GM12891 (cell line): ENCODE measurements at regions not wholly inside any gene's neighbourhood (a gene's known extent, or its start where the extent isn't known, plus 50 kb on each side); places are given as distances from the start of the nearest gene placed in this dataset.

Source experiments
- DNase-seq: peaks from one replicate; pipeline ENCODE4 v3.0.0; 2011; ENCODE audit warnings: low spot score; ENCODE audit not compliant: insufficient read length
- FAIRE-seq: peaks from 2 replicates; lab custom pipeline; 2011; peaks lifted over from hg19 to GRCh38; lab: Jason Lieb, UNC
- PAX5 ChIP-seq: IDR thresholded peaks from 2 replicates; pipeline ENCODE4 v1.6.1; 2011; ENCODE audit warnings: low read length, moderate library complexity, mild to moderate bottlenecking; ENCODE audit not compliant: insufficient read depth, severe bottlenecking
- POLR2A ChIP-seq: IDR thresholded peaks from 2 replicates; pipeline ENCODE4 v1.6.1; 2011; ENCODE audit warnings: low read depth, low read length, control low read depth
- POLR2AphosphoS5 ChIP-seq: IDR thresholded peaks from 2 replicates; pipeline ENCODE4 v1.6.1; 2011; ENCODE audit warnings: low read depth, low read length, control low read depth
- POU2F2 ChIP-seq: IDR thresholded peaks from 2 replicates; pipeline ENCODE4 v1.6.1; 2011; ENCODE audit warnings: low read depth, mild to moderate bottlenecking, control low read depth, low read length, moderate library complexity
- SPI1 ChIP-seq: IDR thresholded peaks from 2 replicates; pipeline ENCODE4 v1.6.1; 2011; ENCODE audit warnings: low read depth, low read length, control low read depth
- TAF1 ChIP-seq: IDR thresholded peaks from 2 replicates; pipeline ENCODE4 v1.6.1; 2011; ENCODE audit warnings: low read depth, low read length, control low read depth

GRCh38 chr4:188620608-188621007 lies 481.4 kb downstream of the TRIML1 start:
- DNase-seq (no peak), FAIRE-seq (no peak)
- TF ChIP-seq PAX5 (no peak), TAF1 (no peak), POU2F2 (no peak), POLR2A (no peak), SPI1 (no peak), POLR2AphosphoS5 (no peak)

- TF ChIP-seq PAX5, result no peak
- no peak for TF ChIP-seq TAF1
- TF ChIP-seq SPI1, result no peak
- TF ChIP-seq POLR2AphosphoS5, result no peak
- TF ChIP-seq POLR2A, result no peak
- no peak for TF ChIP-seq POU2F2
- FAIRE-seq, result no peak
- DNase-seq, result no peak
Measured at GRCh38 chr4:188623314-188623854, 484.1 kb downstream of the TRIML1 start.

GRCh38 chr4:188624370-188624769 lies 485.1 kb downstream of the TRIML1 start:
- DNase-seq, result no peak
- TF ChIP-seq PAX5 (no peak), TAF1 (no peak), POLR2AphosphoS5 (no peak), POLR2A (no peak), SPI1 (no peak), POU2F2 (no peak)
- FAIRE-seq, result no peak

- FAIRE-seq (no peak), DNase-seq (no peak)
- TF ChIP-seq TAF1, result no peak
- TF ChIP-seq POU2F2, result no peak
- no peak for TF ChIP-seq POLR2AphosphoS5
- no peak for TF ChIP-seq SPI1
- no peak for TF ChIP-seq PAX5
Measured at GRCh38 chr4:188627892-188628291, 488.7 kb downstream of the TRIML1 start.

- DNase-seq (no peak), FAIRE-seq (no peak)
- no peak for TF ChIP-seq POLR2A
- TF ChIP-seq PAX5, result no peak
- no peak for TF ChIP-seq TAF1
- TF ChIP-seq SPI1, result no peak
- TF ChIP-seq POU2F2, result no peak
- TF ChIP-seq POLR2AphosphoS5, result no peak
Measured at GRCh38 chr4:188639479-188640100, 500.3 kb downstream of the TRIML1 start.

GRCh38 chr4:188647820-188648370 lies 508.7 kb downstream of the TRIML1 start:
- DNase-seq (no peak), FAIRE-seq (no peak)
- TF ChIP-seq POLR2AphosphoS5 (no peak), POLR2A (no peak), TAF1 (no peak), POU2F2 (no peak), PAX5 (no peak), SPI1 (no peak)

- no peak for TF ChIP-seq POU2F2
- no peak for TF ChIP-seq PAX5
- TF ChIP-seq TAF1, result no peak
- no peak for TF ChIP-seq POLR2A
- no peak for TF ChIP-seq POLR2AphosphoS5
- no peak for TF ChIP-seq SPI1
- FAIRE-seq (no peak), DNase-seq (no peak)
Measured at GRCh38 chr4:188649635-188650034, 510.4 kb downstream of the TRIML1 start.

GRCh38 chr4:188650516-188650915 lies 511.3 kb downstream of the TRIML1 start:
- TF ChIP-seq POLR2AphosphoS5 (no peak), POU2F2 (no peak), POLR2A (no peak), PAX5 (no peak), TAF1 (no peak), SPI1 (no peak)
- DNase-seq (no peak), FAIRE-seq (no peak)

- DNase-seq (no peak), FAIRE-seq (no peak)
- TF ChIP-seq POU2F2 (no peak), PAX5 (no peak), SPI1 (no peak), TAF1 (no peak), POLR2AphosphoS5 (no peak), POLR2A (no peak)
Measured at GRCh38 chr4:188657365-188657764, 518.1 kb downstream of the TRIML1 start.

GRCh38 chr4:188658958-188659522 lies 519.8 kb downstream of the TRIML1 start:
- FAIRE-seq, result no peak

GRCh38 chr4:188660796-188661195 lies 521.6 kb downstream of the TRIML1 start:
- no peak for FAIRE-seq
- TF ChIP-seq SPI1 (no peak), POU2F2 (no peak), POLR2AphosphoS5 (no peak), PAX5 (no peak), POLR2A (no peak), TAF1 (no peak)

More at GRCh38 chr4:188658958-188659522, 519.8 kb downstream of the TRIML1 start:
- DNase-seq, result no peak
- TF ChIP-seq POLR2AphosphoS5 (no peak), SPI1 (no peak), TAF1 (no peak), PAX5 (no peak), POLR2A (no peak)

More at GRCh38 chr4:188660796-188661195, 521.6 kb downstream of the TRIML1 start:
- no peak for DNase-seq
